Pons (tissue), 1 donor: ENCODE measurements at regions not wholly inside any gene's neighbourhood (a gene's known extent, or its start where the extent isn't known, plus 50 kb on each side); places are given as distances from the start of the nearest gene placed in this dataset.
"Not testable (repeated sequence)": the region's sequence is repeated elsewhere in the genome, so short reads cannot be mapped to it uniquely, and the experiment has no call there.

Experiments
- DNase-seq: peaks from one replicate; pipeline ENCODE4 v3.0.0-alpha.2; 2016; ENCODE audit warnings: low spot score

GRCh38 chr7:55303220-55303619 lies 61.9 kb upstream of the LANCL2 start:
- no peak for DNase-seq

DNA sequence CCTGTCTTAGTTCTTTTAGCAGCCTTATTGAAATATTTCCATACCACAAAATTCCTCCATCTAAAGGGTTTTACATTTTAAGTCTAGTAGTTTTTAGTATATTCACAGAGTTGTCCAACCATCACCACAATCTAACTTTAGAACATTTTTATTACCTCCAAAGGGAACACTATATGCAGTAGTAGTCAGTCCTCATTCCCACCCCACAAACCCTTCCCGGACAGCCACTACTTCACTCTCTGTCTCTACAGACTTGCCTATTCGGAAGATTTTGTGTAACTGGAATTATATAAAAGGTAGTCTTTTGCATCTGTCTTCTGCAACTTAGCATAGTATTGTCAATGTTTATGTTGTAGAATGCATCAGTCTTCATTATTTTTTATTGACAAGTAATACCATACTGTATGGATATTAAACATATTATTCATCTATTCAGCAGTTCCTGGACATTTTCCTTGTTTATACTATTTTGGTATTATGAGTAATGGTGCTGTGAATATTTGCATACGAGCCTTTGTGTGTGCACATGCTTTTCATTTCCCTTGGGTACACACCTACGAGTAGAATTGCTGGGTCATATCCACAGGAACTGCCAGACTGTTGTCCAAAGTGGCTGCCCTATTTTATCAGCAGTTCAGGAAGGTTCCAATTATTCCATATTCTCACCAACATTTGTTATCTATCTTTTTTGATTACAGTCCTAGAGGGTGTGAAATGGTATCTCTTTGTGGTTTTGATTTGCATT lies 60.9 kb upstream of the LANCL2 start:
- DNase-seq = no peak

DNA sequence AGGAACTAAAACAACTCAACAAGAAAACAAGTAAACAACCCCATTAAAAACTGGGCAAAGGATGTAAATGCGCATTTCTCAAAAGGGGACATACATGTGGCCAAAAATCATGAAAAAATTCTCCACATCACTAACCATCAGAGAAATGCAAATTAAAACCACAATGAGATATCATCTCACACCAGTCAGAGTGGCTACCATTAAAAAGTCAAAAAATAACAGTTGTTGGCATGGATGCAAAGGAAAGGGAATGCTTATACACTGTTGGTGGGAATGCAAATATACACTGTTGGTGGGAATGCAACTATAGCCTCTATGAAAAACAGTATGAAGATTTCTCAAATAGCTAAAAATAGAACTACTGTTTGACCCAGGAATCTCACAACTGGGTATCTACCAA lies 60.0 kb upstream of the LANCL2 start:
- DNase-seq = no peak

- no peak for DNase-seq
Observed at GRCh38 chr7:55306331-55306730, 58.8 kb upstream of the LANCL2 start.

- DNase-seq = no peak
Observed at GRCh38 chr7:55307123-55307916, 57.8 kb upstream of the LANCL2 start.

DNA sequence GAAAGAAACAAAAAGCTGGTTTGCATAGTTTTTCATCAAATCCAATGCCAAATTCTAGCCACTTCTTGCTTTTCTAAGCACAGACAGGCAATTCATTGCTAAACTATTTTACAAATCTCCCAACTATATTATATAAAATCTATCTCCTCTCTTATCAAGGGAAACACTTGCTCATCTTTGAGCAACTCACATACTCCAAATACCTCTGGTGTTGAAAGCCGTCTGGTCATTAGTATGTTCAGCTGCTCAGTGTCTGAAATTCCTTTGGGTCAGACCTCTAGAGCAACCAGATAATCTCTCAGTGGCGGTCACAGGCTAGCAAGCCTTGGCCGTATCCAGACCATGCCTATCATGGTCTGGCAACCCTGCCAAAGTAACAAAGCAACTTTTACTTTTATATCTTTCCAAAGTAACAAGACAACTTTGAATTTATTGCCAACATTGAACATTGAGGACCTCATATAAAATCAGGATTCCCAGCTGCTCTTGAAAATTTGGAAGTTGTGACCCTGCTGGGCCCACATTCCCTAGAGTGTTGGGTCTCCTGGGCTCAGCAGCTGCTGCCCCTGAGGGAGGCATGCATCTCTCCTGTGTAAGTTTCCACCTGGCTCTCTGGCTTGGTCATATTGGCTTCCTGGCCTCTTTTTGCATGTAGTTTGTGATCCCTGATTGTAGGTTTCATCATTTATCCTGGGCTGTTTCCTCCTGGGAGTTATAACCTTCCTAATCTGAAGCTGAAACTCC lies 56.8 kb upstream of the LANCL2 start:
- DNase-seq = no peak

- DNase-seq = no peak
Observed at GRCh38 chr7:55309040-55309991, 55.8 kb upstream of the LANCL2 start.

GRCh38 chr7:55310287-55311025 lies 54.7 kb upstream of the LANCL2 start:
- DNase-seq = no peak

DNA sequence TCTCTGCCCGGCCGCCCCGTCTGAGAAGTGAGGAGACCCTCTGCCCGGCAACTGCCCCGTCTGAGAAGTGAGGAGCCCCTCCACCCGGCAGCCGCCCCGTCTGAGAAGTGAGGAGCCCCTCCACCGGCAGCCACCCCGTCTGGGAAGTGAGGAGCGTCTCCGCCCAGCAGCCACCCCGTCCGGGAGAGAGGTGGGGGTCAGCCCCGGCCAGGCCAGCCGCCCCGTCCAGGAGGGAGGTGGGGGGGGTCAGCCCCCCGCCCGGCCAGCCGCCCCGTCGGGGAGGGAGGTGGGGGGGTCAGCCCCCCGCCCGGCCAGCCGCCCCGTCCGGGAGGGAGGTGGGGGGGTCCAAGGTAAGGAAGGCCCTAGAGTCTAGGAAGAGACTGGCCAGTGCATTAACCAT lies 53.2 kb upstream of the LANCL2 start:
- not testable (repeated sequence) for DNase-seq

- not testable (repeated sequence) for DNase-seq
Observed at GRCh38 chr7:55313671-55314070, 51.5 kb upstream of the LANCL2 start.

DNA sequence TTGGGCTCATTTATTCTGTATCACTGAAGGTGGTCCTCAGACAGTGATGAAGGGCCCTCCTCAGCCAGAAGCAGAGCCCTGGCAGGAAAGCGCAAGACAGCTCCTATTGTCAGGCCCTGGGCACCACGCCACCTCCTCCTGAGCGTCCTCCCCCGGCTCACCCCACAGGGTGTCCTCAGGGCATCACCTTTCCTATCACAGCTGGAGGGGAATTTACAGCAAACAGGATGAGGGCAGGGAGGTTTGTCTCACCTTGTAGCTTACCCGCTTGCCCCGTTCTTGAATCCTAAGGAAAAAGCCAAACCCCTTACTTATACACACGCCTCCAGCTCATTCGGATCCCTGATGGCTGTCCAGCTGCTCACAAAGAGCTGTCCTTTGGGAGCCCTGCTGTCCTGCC lies 50.2 kb upstream of the LANCL2 start:
- DNase-seq = no peak
